Neural progenitor cell (in vitro differentiated cells): ENCODE measurements at regions not wholly inside any gene's neighbourhood (a gene's known extent, or its start where the extent isn't known, plus 50 kb on each side); places are given as distances from the start of the nearest gene placed in this dataset.
A peak's percentile ranks its signal among the peaks of the same experiment; 100 is the strongest.

Source experiments
- DNase-seq: peaks from one replicate; pipeline ENCODE4 v3.0.0-alpha.2; 2016; ENCODE audit warnings: low spot score
- H2AFZ ChIP-seq: fragments of 200-600 bp; sonication (generic); replicated peaks from 2 replicates; pipeline ENCODE4 v1.6.1; 2016; ENCODE audit warnings: antibody characterized with exemption
- H3F3A ChIP-seq: fragments of 200-600 bp; sonication (generic); 2 replicates; pipeline ENCODE4 v1.6.1; 2016; ENCODE audit warnings: antibody characterized with exemption, low read depth
- H3K27ac ChIP-seq: fragments of 200-600 bp; sonication (generic); 2 replicates; pipeline ENCODE4 v1.5.1; 2016; ENCODE audit warnings: mild to moderate bottlenecking
- H3K27me3 ChIP-seq: fragments of 200-600 bp; sonication (generic); 2 replicates; pipeline ENCODE4 v1.6.1; 2016; ENCODE audit warnings: mild to moderate bottlenecking, moderate library complexity
- H3K36me3 ChIP-seq: fragments of 200-600 bp; sonication (generic); 2 replicates; pipeline ENCODE4 v1.5.1; 2016
- H3K4me1 ChIP-seq: fragments of 200-600 bp; sonication (generic); 2 replicates; pipeline ENCODE4 v1.6.1; 2016; ENCODE audit warnings: mixed run types
- H3K4me2 ChIP-seq: fragments of 200-600 bp; sonication (generic); 2 replicates; pipeline ENCODE4 v1.6.1; 2016
- H3K4me3 ChIP-seq: fragments of 200-600 bp; sonication (generic); 2 replicates; pipeline ENCODE4 v1.5.1; 2016
- H3K79me2 ChIP-seq: fragments of 200-600 bp; sonication (generic); 2 replicates; pipeline ENCODE4 v1.6.1; 2016; ENCODE audit warnings: low read depth
- H3K9ac ChIP-seq: fragments of 200-600 bp; sonication (generic); 2 replicates; pipeline ENCODE4 v1.6.1; 2016
- H3K9me3 ChIP-seq: fragments of 200-600 bp; sonication (generic); 2 replicates; pipeline ENCODE4 v1.5.1; 2016; ENCODE audit warnings: low read depth
- H4K20me1 ChIP-seq: fragments of 200-600 bp; sonication (generic); 2 replicates; pipeline ENCODE4 v1.6.1; 2016; ENCODE audit warnings: low read depth
- H3K27ac Mint-ChIP-seq: 3 replicates; pipeline ENCODE4 v1.8.0; 2021; ENCODE audit warnings: mixed read lengths
- H3K27me3 Mint-ChIP-seq: 2 replicates; pipeline ENCODE4 v1.8.0; 2022; ENCODE audit warnings: low read depth, mild to moderate bottlenecking, inconsistent platforms, moderate library complexity, mixed read lengths; ENCODE audit not compliant: insufficient read depth
- H3K36me3 Mint-ChIP-seq: 3 replicates; pipeline ENCODE4 v1.8.0; 2021; ENCODE audit warnings: mixed read lengths
- H3K4me1 Mint-ChIP-seq: 3 replicates; pipeline ENCODE4 v1.8.0; 2021; ENCODE audit warnings: mixed read lengths
- H3K4me3 Mint-ChIP-seq: 3 replicates; pipeline ENCODE4 v1.8.0; 2021; ENCODE audit warnings: mild to moderate bottlenecking, moderate library complexity, mixed read lengths
- H3K9me3 Mint-ChIP-seq: 3 replicates; pipeline ENCODE4 v1.8.0; 2020; ENCODE audit warnings: mixed read lengths
- EZH2 ChIP-seq: fragments of 200-600 bp; sonication (generic); IDR thresholded peaks from 2 replicates; pipeline ENCODE4 v1.6.1; 2017; ENCODE audit warnings: antibody characterized with exemption, mild to moderate bottlenecking, moderate library complexity
- EZH2phosphoT487 ChIP-seq: fragments of 200-600 bp; sonication (generic); IDR thresholded peaks from 2 replicates; pipeline ENCODE4 v1.6.1; 2017; ENCODE audit warnings: antibody characterized with exemption
- TF ChIP-seq, protein P1 (sequence below): fragments of 200-600 bp; sonication (generic); IDR thresholded peaks from 2 replicates; pipeline ENCODE4 v1.5.1; 2017; ENCODE audit warnings: antibody characterized with exemption, mild to moderate bottlenecking

DNA sequence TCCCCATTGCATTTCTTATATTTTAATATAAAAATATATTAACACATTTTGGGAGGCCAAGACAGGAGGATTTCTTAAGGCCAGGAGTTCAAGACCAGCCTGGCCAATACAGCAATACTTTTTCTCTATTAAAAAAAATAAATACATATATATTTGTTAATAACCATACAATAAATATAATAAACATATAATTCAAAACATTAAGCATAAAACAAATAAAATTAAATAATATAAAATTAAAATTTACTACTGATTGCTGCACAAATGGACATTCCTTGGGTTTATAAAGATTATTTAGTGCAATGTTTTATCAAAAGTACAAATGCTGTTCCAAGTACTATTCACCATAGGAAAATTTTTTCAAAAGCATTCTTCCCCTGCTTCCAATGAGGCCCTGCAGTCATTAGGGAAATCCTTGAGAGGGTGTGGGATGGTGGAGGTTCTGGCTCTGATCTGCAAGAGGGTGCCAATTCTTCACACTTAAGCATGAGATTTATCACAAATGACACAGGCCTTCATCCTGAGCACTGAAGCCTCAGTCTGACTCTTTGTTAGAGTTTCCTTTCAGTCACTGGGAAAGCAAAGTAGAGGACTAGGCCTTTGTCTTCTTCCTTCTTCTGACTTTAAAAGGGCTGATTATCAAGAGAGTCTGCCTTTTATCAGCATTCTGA is 596.7 kb downstream of the EPM2A start:
- Mint-ChIP-seq H3K9me3 (no peaks in the 10 kb centered on the region), H3K4me1 (peaks cover 27% of the 10 kb centered on the region), H3K27ac (peak overlapping the region; percentile 98), H3K27me3 (peaks cover 2% of the 10 kb centered on the region), H3K4me3 (no peak overlapping the region), H3K36me3 (no peaks in the 10 kb centered on the region)
- peak; percentile 84 for DNase-seq
- Histone ChIP-seq H3K9me3 (no peaks in the 10 kb centered on the region), H2AFZ (no peak overlapping the region), H3K9ac (no peak overlapping the region), H3K4me1 (peaks cover 25% of the 10 kb centered on the region), H4K20me1 (no peaks in the 10 kb centered on the region), H3K4me3 (peak overlapping the region; percentile 32), H3F3A (peaks cover 19% of the 10 kb centered on the region), H3K36me3 (no peaks in the 10 kb centered on the region), H3K27ac (peak overlapping the region; percentile 96), H3K79me2 (no peaks in the 10 kb centered on the region), H3K4me2 (peak overlapping the region; percentile 76), H3K27me3 (no peaks in the 10 kb centered on the region)
- no peak for TF ChIP-seq EZH2
- TF ChIP-seq EZH2phosphoT487: no peak
- TF ChIP-seq, protein P1, sequence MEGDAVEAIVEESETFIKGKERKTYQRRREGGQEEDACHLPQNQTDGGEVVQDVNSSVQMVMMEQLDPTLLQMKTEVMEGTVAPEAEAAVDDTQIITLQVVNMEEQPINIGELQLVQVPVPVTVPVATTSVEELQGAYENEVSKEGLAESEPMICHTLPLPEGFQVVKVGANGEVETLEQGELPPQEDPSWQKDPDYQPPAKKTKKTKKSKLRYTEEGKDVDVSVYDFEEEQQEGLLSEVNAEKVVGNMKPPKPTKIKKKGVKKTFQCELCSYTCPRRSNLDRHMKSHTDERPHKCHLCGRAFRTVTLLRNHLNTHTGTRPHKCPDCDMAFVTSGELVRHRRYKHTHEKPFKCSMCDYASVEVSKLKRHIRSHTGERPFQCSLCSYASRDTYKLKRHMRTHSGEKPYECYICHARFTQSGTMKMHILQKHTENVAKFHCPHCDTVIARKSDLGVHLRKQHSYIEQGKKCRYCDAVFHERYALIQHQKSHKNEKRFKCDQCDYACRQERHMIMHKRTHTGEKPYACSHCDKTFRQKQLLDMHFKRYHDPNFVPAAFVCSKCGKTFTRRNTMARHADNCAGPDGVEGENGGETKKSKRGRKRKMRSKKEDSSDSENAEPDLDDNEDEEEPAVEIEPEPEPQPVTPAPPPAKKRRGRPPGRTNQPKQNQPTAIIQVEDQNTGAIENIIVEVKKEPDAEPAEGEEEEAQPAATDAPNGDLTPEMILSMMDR: no peak

DNA sequence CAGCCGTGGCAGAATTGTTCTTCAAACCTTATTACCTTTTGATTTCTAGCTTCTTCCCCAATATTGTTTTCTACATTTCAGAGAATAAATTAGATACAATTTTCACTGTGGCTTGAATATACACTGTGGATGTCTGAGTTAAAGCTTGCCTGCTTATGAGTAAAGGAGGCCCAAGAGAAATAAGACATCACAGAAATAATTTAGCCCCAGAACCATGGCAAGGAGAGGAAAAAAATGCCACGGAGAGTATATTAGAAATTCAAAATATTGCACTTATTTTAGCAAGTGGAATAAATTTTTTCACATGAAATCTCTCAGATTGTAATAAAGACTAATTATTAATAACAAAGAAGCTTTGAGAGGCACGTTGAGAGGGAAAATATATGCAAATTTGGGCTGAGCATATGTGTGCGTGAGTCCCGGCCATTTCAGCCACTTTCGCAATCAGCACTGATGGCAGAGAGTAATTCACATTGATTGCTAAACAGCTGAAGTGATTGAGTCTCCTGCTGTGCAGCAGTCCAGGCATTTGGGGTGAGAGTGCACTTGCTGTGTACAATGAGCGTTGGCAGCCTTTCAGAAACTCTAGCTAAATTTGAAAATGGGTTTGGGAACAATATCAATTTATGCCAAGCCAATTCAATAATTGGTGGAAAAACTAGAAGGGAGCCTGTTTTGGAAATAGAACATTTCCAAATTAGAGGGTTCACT is 596.0 kb downstream of the EPM2A start:
- H3K9me3 Mint-ChIP-seq: no peaks in the 10 kb centered on the region
- H3K4me3 ChIP-seq: peak overlapping the region; percentile 32
- H3K4me2 ChIP-seq: peak overlapping the region; percentile 76
- H3K4me1 ChIP-seq: peaks cover 25% of the 10 kb centered on the region
- no peak overlapping the region for H2AFZ ChIP-seq
- H3K27me3 Mint-ChIP-seq: peaks cover 2% of the 10 kb centered on the region
- H3K4me3 Mint-ChIP-seq: no peak overlapping the region
- H3K9me3 ChIP-seq: no peaks in the 10 kb centered on the region
- H3F3A ChIP-seq: peaks cover 19% of the 10 kb centered on the region
- H3K4me1 Mint-ChIP-seq: peaks cover 27% of the 10 kb centered on the region
- peak overlapping the region; percentile 96 for H3K27ac ChIP-seq
- no peaks in the 10 kb centered on the region for H3K27me3 ChIP-seq
- no peaks in the 10 kb centered on the region for H3K36me3 ChIP-seq
- peak; percentile 38 for DNase-seq
- H3K36me3 Mint-ChIP-seq: no peaks in the 10 kb centered on the region
- no peaks in the 10 kb centered on the region for H3K79me2 ChIP-seq
- H3K9ac ChIP-seq: no peak overlapping the region
- H3K27ac Mint-ChIP-seq: peak overlapping the region; percentile 98
- H4K20me1 ChIP-seq: no peaks in the 10 kb centered on the region
- TF ChIP-seq EZH2 (no peak), EZH2phosphoT487 (no peak)
- TF ChIP-seq, protein P1: no peak

DNA sequence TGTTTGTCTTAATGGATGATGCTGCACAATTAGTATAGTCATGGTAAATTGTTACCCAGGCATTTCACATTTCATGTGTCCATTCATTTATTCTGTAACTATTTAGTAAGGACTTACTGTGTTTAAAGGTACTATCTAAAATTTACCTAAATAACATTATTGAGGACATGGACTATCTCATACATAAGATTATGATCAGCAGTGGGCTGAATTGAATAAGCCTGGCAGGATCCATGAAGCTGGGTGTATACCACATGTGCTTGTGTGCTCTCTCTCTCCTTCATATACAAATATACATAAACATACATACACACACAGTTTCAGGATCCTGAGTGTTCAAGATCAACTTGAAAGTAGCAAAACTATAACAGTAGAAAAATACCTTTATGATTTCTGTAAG is 595.4 kb downstream of the EPM2A start:
- H3K4me1 ChIP-seq: peaks cover 25% of the 10 kb centered on the region
- no peaks in the 10 kb centered on the region for H3K36me3 ChIP-seq
- H3F3A ChIP-seq: peaks cover 19% of the 10 kb centered on the region
- no peaks in the 10 kb centered on the region for H3K79me2 ChIP-seq
- H3K9me3 ChIP-seq: no peaks in the 10 kb centered on the region
- peaks cover 2% of the 10 kb centered on the region for H3K27me3 Mint-ChIP-seq
- H3K4me3 ChIP-seq: peak overlapping the region; percentile 32
- H3K4me3 Mint-ChIP-seq: no peak overlapping the region
- peak overlapping the region; percentile 76 for H3K4me2 ChIP-seq
- no peak for DNase-seq
- H3K27ac ChIP-seq: peak overlapping the region; percentile 96
- no peak overlapping the region for H3K27ac Mint-ChIP-seq
- no peak for TF ChIP-seq EZH2
- H4K20me1 ChIP-seq: no peaks in the 10 kb centered on the region
- no peaks in the 10 kb centered on the region for H3K27me3 ChIP-seq
- H2AFZ ChIP-seq: no peak overlapping the region
- no peaks in the 10 kb centered on the region for H3K36me3 Mint-ChIP-seq
- no peak overlapping the region for H3K9ac ChIP-seq
- H3K9me3 Mint-ChIP-seq: no peaks in the 10 kb centered on the region
- H3K4me1 Mint-ChIP-seq: peaks cover 27% of the 10 kb centered on the region

DNA sequence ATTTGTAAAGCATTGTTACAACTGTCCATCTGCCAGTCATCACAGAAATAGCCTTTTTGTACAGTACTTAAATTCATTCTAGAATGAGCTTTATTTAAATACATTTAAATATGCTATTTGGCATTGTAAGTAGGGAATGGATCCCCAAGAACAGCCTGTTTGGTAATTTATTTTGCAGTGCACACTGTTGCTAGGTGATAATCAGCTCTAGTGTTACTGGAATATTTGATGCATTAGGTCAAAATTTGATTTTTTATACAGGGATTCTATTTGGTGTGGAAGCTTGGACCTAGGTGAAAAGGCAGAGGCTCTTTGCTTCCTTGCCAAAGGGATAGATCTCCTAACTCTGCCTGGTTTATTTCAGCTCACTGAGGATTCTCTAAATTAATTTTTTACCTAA is 593.7 kb downstream of the EPM2A start:
- no peak overlapping the region for H3K27ac Mint-ChIP-seq
- no peaks in the 10 kb centered on the region for H3K36me3 ChIP-seq
- H3K4me3 Mint-ChIP-seq: no peak overlapping the region
- no peak for DNase-seq
- no peaks in the 10 kb centered on the region for H3K27me3 ChIP-seq
- H3K4me1 Mint-ChIP-seq: peaks cover 27% of the 10 kb centered on the region
- no peak overlapping the region for H3K9ac ChIP-seq
- no peaks in the 10 kb centered on the region for H3K9me3 ChIP-seq
- TF ChIP-seq, protein P1: no peak
- TF ChIP-seq EZH2phosphoT487: no peak
- TF ChIP-seq EZH2: no peak
- peaks cover 25% of the 10 kb centered on the region for H3K4me1 ChIP-seq
- H3K4me3 ChIP-seq: no peak overlapping the region
- H3K4me2 ChIP-seq: no peak overlapping the region
- peaks cover 19% of the 10 kb centered on the region for H3F3A ChIP-seq
- H3K36me3 Mint-ChIP-seq: no peaks in the 10 kb centered on the region
- peaks cover 2% of the 10 kb centered on the region for H3K27me3 Mint-ChIP-seq
- no peaks in the 10 kb centered on the region for H4K20me1 ChIP-seq
- H3K27ac ChIP-seq: no peak overlapping the region
- no peaks in the 10 kb centered on the region for H3K9me3 Mint-ChIP-seq
- H3K79me2 ChIP-seq: no peaks in the 10 kb centered on the region
- H2AFZ ChIP-seq: no peak overlapping the region
